Neural progenitor cell (in vitro differentiated cells): ENCODE measurements at regions not wholly inside any gene's neighbourhood (a gene's known extent, or its start where the extent isn't known, plus 50 kb on each side); places are given as distances from the start of the nearest gene placed in this dataset.
A peak's percentile ranks its signal among the peaks of the same experiment; 100 is the strongest.

Experiments
- DNase-seq: peaks from one replicate; pipeline ENCODE4 v3.0.0-alpha.2; 2016; ENCODE audit warnings: low spot score
- H2AFZ ChIP-seq: fragments of 200-600 bp; sonication (generic); replicated peaks from 2 replicates; pipeline ENCODE4 v1.6.1; 2016; ENCODE audit warnings: antibody characterized with exemption
- H3F3A ChIP-seq: fragments of 200-600 bp; sonication (generic); 2 replicates; pipeline ENCODE4 v1.6.1; 2016; ENCODE audit warnings: antibody characterized with exemption, low read depth
- H3K27ac ChIP-seq: fragments of 200-600 bp; sonication (generic); 2 replicates; pipeline ENCODE4 v1.5.1; 2016; ENCODE audit warnings: mild to moderate bottlenecking
- H3K27me3 ChIP-seq: fragments of 200-600 bp; sonication (generic); 2 replicates; pipeline ENCODE4 v1.6.1; 2016; ENCODE audit warnings: mild to moderate bottlenecking, moderate library complexity
- H3K36me3 ChIP-seq: fragments of 200-600 bp; sonication (generic); 2 replicates; pipeline ENCODE4 v1.5.1; 2016
- H3K4me1 ChIP-seq: fragments of 200-600 bp; sonication (generic); 2 replicates; pipeline ENCODE4 v1.6.1; 2016; ENCODE audit warnings: mixed run types
- H3K4me2 ChIP-seq: fragments of 200-600 bp; sonication (generic); 2 replicates; pipeline ENCODE4 v1.6.1; 2016
- H3K4me3 ChIP-seq: fragments of 200-600 bp; sonication (generic); 2 replicates; pipeline ENCODE4 v1.5.1; 2016
- H3K79me2 ChIP-seq: fragments of 200-600 bp; sonication (generic); 2 replicates; pipeline ENCODE4 v1.6.1; 2016; ENCODE audit warnings: low read depth
- H3K9ac ChIP-seq: fragments of 200-600 bp; sonication (generic); 2 replicates; pipeline ENCODE4 v1.6.1; 2016
- H3K9me3 ChIP-seq: fragments of 200-600 bp; sonication (generic); 2 replicates; pipeline ENCODE4 v1.5.1; 2016; ENCODE audit warnings: low read depth
- H4K20me1 ChIP-seq: fragments of 200-600 bp; sonication (generic); 2 replicates; pipeline ENCODE4 v1.6.1; 2016; ENCODE audit warnings: low read depth
- H3K27ac Mint-ChIP-seq: 3 replicates; pipeline ENCODE4 v1.8.0; 2021; ENCODE audit warnings: mixed read lengths
- H3K27me3 Mint-ChIP-seq: 2 replicates; pipeline ENCODE4 v1.8.0; 2022; ENCODE audit warnings: low read depth, mild to moderate bottlenecking, inconsistent platforms, moderate library complexity, mixed read lengths; ENCODE audit not compliant: insufficient read depth
- H3K36me3 Mint-ChIP-seq: 3 replicates; pipeline ENCODE4 v1.8.0; 2021; ENCODE audit warnings: mixed read lengths
- H3K4me1 Mint-ChIP-seq: 3 replicates; pipeline ENCODE4 v1.8.0; 2021; ENCODE audit warnings: mixed read lengths
- H3K4me3 Mint-ChIP-seq: 3 replicates; pipeline ENCODE4 v1.8.0; 2021; ENCODE audit warnings: mild to moderate bottlenecking, moderate library complexity, mixed read lengths
- H3K9me3 Mint-ChIP-seq: 3 replicates; pipeline ENCODE4 v1.8.0; 2020; ENCODE audit warnings: mixed read lengths
- CTCF ChIP-seq: fragments of 200-600 bp; sonication (generic); IDR thresholded peaks from 2 replicates; pipeline ENCODE4 v1.5.1; 2017; ENCODE audit warnings: antibody characterized with exemption, mild to moderate bottlenecking
- EZH2 ChIP-seq: fragments of 200-600 bp; sonication (generic); IDR thresholded peaks from 2 replicates; pipeline ENCODE4 v1.6.1; 2017; ENCODE audit warnings: antibody characterized with exemption, mild to moderate bottlenecking, moderate library complexity
- EZH2phosphoT487 ChIP-seq: fragments of 200-600 bp; sonication (generic); IDR thresholded peaks from 2 replicates; pipeline ENCODE4 v1.6.1; 2017; ENCODE audit warnings: antibody characterized with exemption

GRCh38 chr16:14362774-14363371 lies 267.2 kb downstream of the PARN start:
- no peak for DNase-seq
- Histone ChIP-seq H4K20me1 (no peaks in the 10 kb centered on the region), H3K4me1 (no peaks in the 10 kb centered on the region), H3K36me3 (no peaks in the 10 kb centered on the region), H3K27ac (no peak overlapping the region), H3F3A (no peaks in the 10 kb centered on the region), H2AFZ (no peak overlapping the region), H3K9me3 (no peaks in the 10 kb centered on the region), H3K9ac (no peak overlapping the region), H3K79me2 (no peaks in the 10 kb centered on the region), H3K4me3 (no peak overlapping the region), H3K4me2 (no peak overlapping the region), H3K27me3 (no peaks in the 10 kb centered on the region)
- Mint-ChIP-seq H3K4me1 (peaks cover 34% of the 10 kb centered on the region), H3K9me3 (no peaks in the 10 kb centered on the region), H3K4me3 (no peak overlapping the region), H3K36me3 (no peaks in the 10 kb centered on the region), H3K27me3 (peaks cover 18% of the 10 kb centered on the region), H3K27ac (peak overlapping the region; percentile 19)
- TF ChIP-seq EZH2 (no peak), CTCF (no peak), EZH2phosphoT487 (no peak)

- no peaks in the 10 kb centered on the region for H3K9me3 ChIP-seq
- H3K36me3 Mint-ChIP-seq: no peaks in the 10 kb centered on the region
- no peak overlapping the region for H3K4me3 Mint-ChIP-seq
- H3K27me3 ChIP-seq: no peaks in the 10 kb centered on the region
- H3K4me2 ChIP-seq: no peak overlapping the region
- no peak overlapping the region for H3K4me3 ChIP-seq
- H3F3A ChIP-seq: no peaks in the 10 kb centered on the region
- H4K20me1 ChIP-seq: no peaks in the 10 kb centered on the region
- H3K27me3 Mint-ChIP-seq: peaks cover 18% of the 10 kb centered on the region
- H3K36me3 ChIP-seq: no peaks in the 10 kb centered on the region
- H3K27ac Mint-ChIP-seq: no peak overlapping the region
- peaks cover 39% of the 10 kb centered on the region for H3K4me1 Mint-ChIP-seq
- no peak overlapping the region for H3K9ac ChIP-seq
- no peak overlapping the region for H3K27ac ChIP-seq
- no peak overlapping the region for H2AFZ ChIP-seq
- no peaks in the 10 kb centered on the region for H3K79me2 ChIP-seq
- no peaks in the 10 kb centered on the region for H3K9me3 Mint-ChIP-seq
- no peak for DNase-seq
- TF ChIP-seq CTCF (no peak), EZH2 (no peak), EZH2phosphoT487 (no peak)
- H3K4me1 ChIP-seq: no peaks in the 10 kb centered on the region
Measured at GRCh38 chr16:14360326-14361037, 269.6 kb downstream of the PARN start.

- Histone ChIP-seq H3K4me1 (no peaks in the 10 kb centered on the region), H2AFZ (no peak overlapping the region), H3K9me3 (no peaks in the 10 kb centered on the region), H3F3A (peaks cover 3% of the 10 kb centered on the region), H3K27me3 (no peaks in the 10 kb centered on the region), H3K9ac (no peak overlapping the region), H3K36me3 (no peaks in the 10 kb centered on the region), H3K79me2 (no peaks in the 10 kb centered on the region), H3K4me2 (no peak overlapping the region), H3K4me3 (no peak overlapping the region), H4K20me1 (no peaks in the 10 kb centered on the region), H3K27ac (no peak overlapping the region)
- no peaks in the 10 kb centered on the region for H3K9me3 Mint-ChIP-seq
- no peak for DNase-seq
- H3K4me1 Mint-ChIP-seq: peaks cover 34% of the 10 kb centered on the region
- TF ChIP-seq EZH2 (no peak), EZH2phosphoT487 (no peak), CTCF (no peak)
- peaks cover 9% of the 10 kb centered on the region for H3K27me3 Mint-ChIP-seq
- no peaks in the 10 kb centered on the region for H3K36me3 Mint-ChIP-seq
- peak overlapping the region; percentile 43 for H3K27ac Mint-ChIP-seq
- H3K4me3 Mint-ChIP-seq: no peak overlapping the region
Measured at GRCh38 chr16:14358697-14359305, 271.3 kb downstream of the PARN start.
